KMS-11 (cell line): ENCODE measurements at regions not wholly inside any gene's neighbourhood (a gene's known extent, or its start where the extent isn't known, plus 50 kb on each side); places are given as distances from the start of the nearest gene placed in this dataset.

ENCODE experiments used
- H2AFZ ChIP-seq: fragments of 200-600 bp; sonication (generic); 2 replicates; pipeline ENCODE4 v1.6.1; 2016; ENCODE audit warnings: antibody characterized with exemption, mixed run types, low read depth
- H3K27ac ChIP-seq: fragments of 200-600 bp; sonication (generic); 2 replicates; pipeline ENCODE4 v1.6.1; 2016; ENCODE audit warnings: mild to moderate bottlenecking, mixed run types
- H3K27me3 ChIP-seq: fragments of 200-600 bp; sonication (generic); 2 replicates; pipeline ENCODE4 v1.6.1; 2017; ENCODE audit warnings: mild to moderate bottlenecking, low read depth, mixed run types, moderate library complexity; ENCODE audit not compliant: insufficient read depth
- H3K36me3 ChIP-seq: fragments of 200-600 bp; sonication (generic); 2 replicates; pipeline ENCODE4 v1.6.1; 2017; ENCODE audit warnings: mild to moderate bottlenecking, mixed run types; ENCODE audit not compliant: insufficient read depth
- H3K4me1 ChIP-seq: fragments of 200-600 bp; sonication (generic); 2 replicates; pipeline ENCODE4 v1.6.1; 2016; ENCODE audit warnings: mild to moderate bottlenecking, low read depth, mixed run types; ENCODE audit not compliant: poor library complexity, severe bottlenecking
- H3K4me2 ChIP-seq: fragments of 200-600 bp; sonication (generic); 2 replicates; pipeline ENCODE4 v1.7.0; 2016; ENCODE audit warnings: mild to moderate bottlenecking, mixed run types
- H3K4me3 ChIP-seq: fragments of 200-600 bp; sonication (generic); IDR thresholded peaks from 2 replicates; pipeline ENCODE4 v1.6.1; 2017; ENCODE audit warnings: low read depth, low read length, mixed read lengths; ENCODE audit not compliant: insufficient read depth
- H3K79me2 ChIP-seq: fragments of 200-600 bp; sonication (generic); 2 replicates; pipeline ENCODE4 v1.6.1; 2016; ENCODE audit warnings: low read depth, mixed run types; ENCODE audit not compliant: insufficient read depth
- H3K9ac ChIP-seq: fragments of 200-600 bp; sonication (generic); 2 replicates; pipeline ENCODE4 v1.6.1; 2016; ENCODE audit warnings: mild to moderate bottlenecking, mixed run types
- H4K20me1 ChIP-seq: fragments of 200-600 bp; sonication (generic); 2 replicates; pipeline ENCODE4 v1.6.1; 2016; ENCODE audit warnings: mild to moderate bottlenecking, mixed run types; ENCODE audit not compliant: insufficient read depth
- CTCF ChIP-seq: fragments of 200-600 bp; sonication (generic); conservative IDR thresholded peaks from 2 replicates; pipeline ENCODE4 v1.6.1; 2017; ENCODE audit warnings: low read depth, mild to moderate bottlenecking, antibody characterized with exemption, low read length, moderate library complexity, mixed read lengths

- Histone ChIP-seq H3K9ac (no peak overlapping the region), H4K20me1 (no peaks in the 10 kb centered on the region), H3K36me3 (no peaks in the 10 kb centered on the region), H3K4me1 (no peaks in the 10 kb centered on the region), H3K27me3 (no peaks in the 10 kb centered on the region), H3K4me2 (no peak overlapping the region), H3K4me3 (no peak overlapping the region), H2AFZ (no peak overlapping the region), H3K79me2 (no peaks in the 10 kb centered on the region), H3K27ac (no peak overlapping the region)
- no peak for TF ChIP-seq CTCF
Observed at GRCh38 chr10:8533462-8533861, 479.0 kb downstream of the GATA3 start.

GRCh38 chr10:8534096-8534495 lies 479.6 kb downstream of the GATA3 start:
- no peaks in the 10 kb centered on the region for H4K20me1 ChIP-seq
- H3K79me2 ChIP-seq, result no peaks in the 10 kb centered on the region
- H3K4me1 ChIP-seq, result no peaks in the 10 kb centered on the region
- no peak overlapping the region for H3K4me3 ChIP-seq
- H3K4me2 ChIP-seq, result no peak overlapping the region
- no peak overlapping the region for H2AFZ ChIP-seq
- no peak for TF ChIP-seq CTCF
- no peaks in the 10 kb centered on the region for H3K36me3 ChIP-seq
- no peaks in the 10 kb centered on the region for H3K27me3 ChIP-seq
- H3K27ac ChIP-seq, result no peak overlapping the region
- H3K9ac ChIP-seq, result no peak overlapping the region

GRCh38 chr10:8534891-8535290 lies 480.4 kb downstream of the GATA3 start:
- Histone ChIP-seq H3K27me3 (no peaks in the 10 kb centered on the region), H4K20me1 (no peaks in the 10 kb centered on the region), H3K4me1 (no peaks in the 10 kb centered on the region), H2AFZ (no peak overlapping the region), H3K9ac (no peak overlapping the region), H3K4me2 (no peak overlapping the region), H3K36me3 (no peaks in the 10 kb centered on the region), H3K4me3 (no peak overlapping the region), H3K79me2 (no peaks in the 10 kb centered on the region), H3K27ac (no peak overlapping the region)
- no peak for TF ChIP-seq CTCF

GRCh38 chr10:8539056-8539455 lies 484.6 kb downstream of the GATA3 start:
- Histone ChIP-seq H3K27ac (no peak overlapping the region), H3K9ac (no peak overlapping the region), H4K20me1 (no peaks in the 10 kb centered on the region), H3K4me3 (no peak overlapping the region), H3K4me1 (no peaks in the 10 kb centered on the region), H3K36me3 (no peaks in the 10 kb centered on the region), H3K27me3 (no peaks in the 10 kb centered on the region), H2AFZ (no peak overlapping the region), H3K79me2 (no peaks in the 10 kb centered on the region), H3K4me2 (no peak overlapping the region)
- no peak for TF ChIP-seq CTCF
